ENCODE measurements at regions not wholly inside any gene's neighbourhood (a gene's known extent, or its start where the extent isn't known, plus 50 kb on each side); places are given as distances from the start of the nearest gene placed in this dataset.
A peak's percentile ranks its signal among the peaks of the same experiment; 100 is the strongest.
"Not testable (repeated sequence)": the region's sequence is repeated elsewhere in the genome, so short reads cannot be mapped to it uniquely, and the experiment has no call there.

- H3K36me3 ChIP-seq: no peaks in the 10 kb centered on the region
- no peak overlapping the region for H3K27ac ChIP-seq (replicated peaks)
- H3K27me3 ChIP-seq (ENCODE audit: low read depth): peaks cover 49% of the 10 kb centered on the region
- no peak for DNase-seq
- intact Hi-C loops (cut with micrococcal nuclease): no loop called here
- H3K4me1 ChIP-seq: peaks cover 11% of the 10 kb centered on the region
- no peaks in the 10 kb centered on the region for H3K9me3 ChIP-seq (replicated peaks)
- peak overlapping the region; percentile 81 for H3K4me3 ChIP-seq
- TF ChIP-seq CTCF (IDR thresholded peaks at IDR 0.05; ENCODE audit: borderline replicate concordance): no peak
Observed at GRCh38 chr1:161439280-161440232, 65.7 kb upstream of the FCGR2A start.

GRCh38 chr1:161433191-161433590 is 65.5 kb upstream of the CFAP126 start:
- intact Hi-C loops (cut with micrococcal nuclease); H3K9me3 ChIP-seq (replicated peaks); H3K4me3 ChIP-seq; H3K4me1 ChIP-seq; H3K27ac ChIP-seq (replicated peaks); DNase-seq; H3K36me3 ChIP-seq: not testable (repeated sequence)
- H3K27me3 ChIP-seq (ENCODE audit: low read depth): peaks cover 50% of the 10 kb centered on the region

- intact Hi-C loops (cut with micrococcal nuclease): no loop called here
- H3K27me3 ChIP-seq (ENCODE audit: low read depth): peaks cover 51% of the 10 kb centered on the region
- TF ChIP-seq CTCF (IDR thresholded peaks at IDR 0.05; ENCODE audit: borderline replicate concordance): no peak
- no peak overlapping the region for H3K4me3 ChIP-seq
- no peaks in the 10 kb centered on the region for H3K9me3 ChIP-seq (replicated peaks)
- H3K27ac ChIP-seq (replicated peaks): no peak overlapping the region
- no peaks in the 10 kb centered on the region for H3K36me3 ChIP-seq
- H3K4me1 ChIP-seq: no peaks in the 10 kb centered on the region
- DNase-seq: no peak
Observed at GRCh38 chr1:161432091-161432490, 64.4 kb upstream of the CFAP126 start.

- peaks cover 41% of the 10 kb centered on the region for H3K27me3 ChIP-seq (ENCODE audit: low read depth)
- no peak for DNase-seq
Observed at GRCh38 chr1:161427733-161428516, 60.2 kb upstream of the CFAP126 start.

GRCh38 chr1:161422914-161423313 is 55.2 kb upstream of the CFAP126 start:
- H3K27ac ChIP-seq (replicated peaks); DNase-seq; H3K36me3 ChIP-seq; intact Hi-C loops (cut with micrococcal nuclease); H3K9me3 ChIP-seq (replicated peaks); H3K4me1 ChIP-seq; H3K4me3 ChIP-seq: not testable (repeated sequence)
- peaks cover 14% of the 10 kb centered on the region for H3K27me3 ChIP-seq (ENCODE audit: low read depth)

More at GRCh38 chr1:161427733-161428516, 60.2 kb upstream of the CFAP126 start:
- intact Hi-C loops (cut with micrococcal nuclease): no loop called here
- Histone ChIP-seq H3K36me3 (no peaks in the 10 kb centered on the region), H3K27ac (replicated peaks) (no peak overlapping the region), H3K4me1 (no peaks in the 10 kb centered on the region), H3K9me3 (replicated peaks) (no peaks in the 10 kb centered on the region), H3K4me3 (no peak overlapping the region)
- no peak for TF ChIP-seq CTCF (IDR thresholded peaks at IDR 0.05; ENCODE audit: borderline replicate concordance)

- H3K4me1 ChIP-seq: no peaks in the 10 kb centered on the region
- DNase-seq: no peak
- H3K27ac ChIP-seq (replicated peaks): no peak overlapping the region
- no peaks in the 10 kb centered on the region for H3K9me3 ChIP-seq (replicated peaks)
- H3K4me3 ChIP-seq: peak overlapping the region; percentile 52
- no peaks in the 10 kb centered on the region for H3K36me3 ChIP-seq
- intact Hi-C loops (cut with micrococcal nuclease): no loop called here
- TF ChIP-seq CTCF (IDR thresholded peaks at IDR 0.05; ENCODE audit: borderline replicate concordance): no peak
- H3K27me3 ChIP-seq (ENCODE audit: low read depth): peaks cover 1% of the 10 kb centered on the region
Observed at GRCh38 chr1:161421456-161421855, 53.8 kb upstream of the CFAP126 start.
